ENCODE measurements at regions not wholly inside any gene's neighbourhood (a gene's known extent, or its start where the extent isn't known, plus 50 kb on each side); places are given as distances from the start of the nearest gene placed in this dataset.

DNA sequence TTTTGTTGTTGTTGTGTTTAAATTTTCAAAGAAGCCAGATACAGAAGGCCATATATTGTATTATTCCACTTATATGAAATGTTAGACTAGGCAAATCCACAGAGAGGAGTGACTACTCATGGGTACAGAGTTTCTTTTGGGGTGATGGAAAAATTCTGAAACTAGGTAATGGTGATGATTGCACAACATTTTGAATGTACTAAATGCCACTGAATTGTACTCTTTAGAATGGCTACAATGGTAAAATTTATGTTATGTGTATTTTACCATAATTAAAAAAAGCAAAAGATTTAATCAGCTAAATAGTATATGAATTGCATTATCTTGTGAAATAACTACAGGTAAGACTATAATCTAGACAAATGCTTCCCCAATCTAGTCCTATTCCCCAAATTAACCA is 733.6 kb upstream of the TMEM132C start:
- TF ChIP-seq, protein P1, sequence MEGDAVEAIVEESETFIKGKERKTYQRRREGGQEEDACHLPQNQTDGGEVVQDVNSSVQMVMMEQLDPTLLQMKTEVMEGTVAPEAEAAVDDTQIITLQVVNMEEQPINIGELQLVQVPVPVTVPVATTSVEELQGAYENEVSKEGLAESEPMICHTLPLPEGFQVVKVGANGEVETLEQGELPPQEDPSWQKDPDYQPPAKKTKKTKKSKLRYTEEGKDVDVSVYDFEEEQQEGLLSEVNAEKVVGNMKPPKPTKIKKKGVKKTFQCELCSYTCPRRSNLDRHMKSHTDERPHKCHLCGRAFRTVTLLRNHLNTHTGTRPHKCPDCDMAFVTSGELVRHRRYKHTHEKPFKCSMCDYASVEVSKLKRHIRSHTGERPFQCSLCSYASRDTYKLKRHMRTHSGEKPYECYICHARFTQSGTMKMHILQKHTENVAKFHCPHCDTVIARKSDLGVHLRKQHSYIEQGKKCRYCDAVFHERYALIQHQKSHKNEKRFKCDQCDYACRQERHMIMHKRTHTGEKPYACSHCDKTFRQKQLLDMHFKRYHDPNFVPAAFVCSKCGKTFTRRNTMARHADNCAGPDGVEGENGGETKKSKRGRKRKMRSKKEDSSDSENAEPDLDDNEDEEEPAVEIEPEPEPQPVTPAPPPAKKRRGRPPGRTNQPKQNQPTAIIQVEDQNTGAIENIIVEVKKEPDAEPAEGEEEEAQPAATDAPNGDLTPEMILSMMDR (IDR thresholded peaks at IDR 0.05; ENCODE audit: extremely low read depth in 1 of 2, insufficient read depth in 1 of 2, low read depth in 1 of 2, low read length in 2 of 2): no peak
- TF ChIP-seq POLR2A (IDR thresholded peaks at IDR 0.05; ENCODE audit: low read depth, low read length): no peak
- TF ChIP-seq GATA2 (IDR thresholded peaks at IDR 0.05; ENCODE audit: insufficient read depth, insufficient read length, low read depth, low read length): no peak
- no peak for TF ChIP-seq EZH2 (IDR thresholded peaks at IDR 0.05; ENCODE audit: borderline replicate concordance, low read depth, low read length, severe bottlenecking)

All from endothelial cell of umbilical vein (primary cell).